ENCODE measurements at regions not wholly inside any gene's neighbourhood (a gene's known extent, or its start where the extent isn't known, plus 50 kb on each side); places are given as distances from the start of the nearest gene placed in this dataset.

DNA sequence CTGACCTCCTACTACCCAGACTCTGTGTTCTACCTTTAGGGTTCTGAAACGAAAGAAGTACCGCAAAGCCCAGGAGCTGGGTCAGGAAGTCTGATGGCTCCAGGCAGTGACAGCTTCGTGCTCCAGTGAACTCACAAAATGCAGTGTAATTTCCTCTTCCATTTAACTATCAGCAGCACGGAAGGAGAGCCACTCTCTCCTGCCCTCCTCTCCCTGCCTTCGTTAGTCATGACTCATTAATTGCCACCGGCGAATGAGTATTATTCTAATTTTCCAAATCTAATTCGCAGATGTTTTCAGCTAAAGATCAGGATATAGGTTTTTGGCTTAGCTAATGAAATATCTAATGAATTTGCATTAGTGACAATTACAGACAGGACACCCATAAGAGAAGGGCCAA, 1262.0 kb downstream of the TYW1 start:
- H3K27ac ChIP-seq (ENCODE audit: insufficient read depth, low read length): no peak overlapping the region
- H3K4me3 ChIP-seq (replicated peaks in 1 of 4; ENCODE audit: control extremely low read depth in 1 of 4, insufficient read depth in 1 of 4, low read depth in 3 of 4, low read length in 4 of 4): no peak overlapping the region
- no peak overlapping the region for H3K9ac ChIP-seq (ENCODE audit: insufficient read depth, low read length)
- no peaks in the 10 kb centered on the region for H3K9me3 ChIP-seq (ENCODE audit: control insufficient read depth, insufficient read depth, low read depth, low read length)
- H3K4me1 ChIP-seq (ENCODE audit: control insufficient read depth, extremely low read depth, insufficient read depth, low read length): no peaks in the 10 kb centered on the region
- DNase-seq (ENCODE audit: low read depth in 2 of 2): no peak
- TF ChIP-seq CTCF (conservative IDR thresholded peaks at IDR 0.05 in 1 of 2, IDR thresholded peaks at IDR 0.05 in 1 of 2; ENCODE audit: low read depth in 1 of 2, low read length in 2 of 2) (no peak), EZH2 (IDR thresholded peaks at IDR 0.05; ENCODE audit: low read length, missing control alignments) (no peak)
- no peaks in the 10 kb centered on the region for H3K36me3 ChIP-seq (ENCODE audit: control insufficient read depth, insufficient read depth, low read length)
- H3K27me3 ChIP-seq (ENCODE audit: control insufficient read depth, insufficient read depth, low read length): no peaks in the 10 kb centered on the region
- H2AFZ ChIP-seq (ENCODE audit: low read length): no peak overlapping the region
- no peaks in the 10 kb centered on the region for H3K79me2 ChIP-seq (ENCODE audit: control insufficient read depth, insufficient read depth, low read length)
- no peaks in the 10 kb centered on the region for H4K20me1 ChIP-seq (ENCODE audit: control insufficient read depth, extremely low read depth, insufficient read depth, low read length)
- H3K4me2 ChIP-seq (ENCODE audit: extremely low read depth, insufficient read depth, low read length): no peak overlapping the region

- no peaks in the 10 kb centered on the region for H3K36me3 ChIP-seq (ENCODE audit: control insufficient read depth, insufficient read depth, low read length)
- H3K9me3 ChIP-seq (ENCODE audit: control insufficient read depth, insufficient read depth, low read depth, low read length): no peaks in the 10 kb centered on the region
- H3K27ac ChIP-seq (ENCODE audit: insufficient read depth, low read length): no peak overlapping the region
- H3K79me2 ChIP-seq (ENCODE audit: control insufficient read depth, insufficient read depth, low read length): no peaks in the 10 kb centered on the region
- H3K27me3 ChIP-seq (ENCODE audit: control insufficient read depth, insufficient read depth, low read length): no peaks in the 10 kb centered on the region
- H3K9ac ChIP-seq (ENCODE audit: insufficient read depth, low read length): no peak overlapping the region
- DNase-seq (ENCODE audit: low read depth in 2 of 2): no peak
- H2AFZ ChIP-seq (ENCODE audit: low read length): no peak overlapping the region
- no peak overlapping the region for H3K4me3 ChIP-seq (replicated peaks in 1 of 4; ENCODE audit: control extremely low read depth in 1 of 4, insufficient read depth in 1 of 4, low read depth in 3 of 4, low read length in 4 of 4)
- TF ChIP-seq EZH2 (IDR thresholded peaks at IDR 0.05; ENCODE audit: low read length, missing control alignments) (no peak), CTCF (conservative IDR thresholded peaks at IDR 0.05 in 1 of 2, IDR thresholded peaks at IDR 0.05 in 1 of 2; ENCODE audit: low read depth in 1 of 2, low read length in 2 of 2) (no peak)
- no peaks in the 10 kb centered on the region for H3K4me1 ChIP-seq (ENCODE audit: control insufficient read depth, extremely low read depth, insufficient read depth, low read length)
- H3K4me2 ChIP-seq (ENCODE audit: extremely low read depth, insufficient read depth, low read length): no peak overlapping the region
- no peaks in the 10 kb centered on the region for H4K20me1 ChIP-seq (ENCODE audit: control insufficient read depth, extremely low read depth, insufficient read depth, low read length)
Measured at GRCh38 chr7:68265258-68265657, 1268.6 kb downstream of the TYW1 start.

DNA sequence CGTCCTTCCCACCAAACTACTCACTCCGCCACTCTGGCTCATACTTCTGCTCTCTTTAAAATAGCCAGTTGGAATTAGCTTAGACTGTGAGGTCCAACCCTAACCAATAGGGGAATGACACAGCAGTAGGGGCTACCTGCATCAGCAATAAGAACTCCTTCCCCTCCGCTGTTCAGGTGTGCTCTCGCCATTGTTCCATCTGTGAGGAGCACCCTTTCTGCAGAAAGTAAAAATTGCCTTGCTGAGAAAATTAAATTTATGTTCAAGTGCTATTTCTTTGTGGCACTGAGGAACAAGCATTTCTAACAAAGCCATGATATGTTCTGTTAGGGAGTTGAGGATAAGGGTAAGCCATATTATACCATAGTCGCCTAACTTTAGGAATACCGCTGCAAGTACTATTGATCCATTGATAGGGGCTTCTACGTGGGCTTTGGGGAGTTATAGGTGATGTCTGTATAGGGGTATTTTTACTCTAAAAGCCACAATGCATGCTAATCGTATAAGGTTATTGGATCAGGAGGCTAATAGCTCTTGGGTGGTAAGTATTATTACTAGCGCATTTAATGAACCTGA, 1269.5 kb downstream of the TYW1 start:
- H3K4me3 ChIP-seq (replicated peaks in 1 of 4; ENCODE audit: control extremely low read depth in 1 of 4, insufficient read depth in 1 of 4, low read depth in 3 of 4, low read length in 4 of 4): no peak overlapping the region
- TF ChIP-seq CTCF (conservative IDR thresholded peaks at IDR 0.05 in 1 of 2, IDR thresholded peaks at IDR 0.05 in 1 of 2; ENCODE audit: low read depth in 1 of 2, low read length in 2 of 2): no peak
- no peak for TF ChIP-seq EZH2 (IDR thresholded peaks at IDR 0.05; ENCODE audit: low read length, missing control alignments)
- no peak overlapping the region for H3K27ac ChIP-seq (ENCODE audit: insufficient read depth, low read length)
- H3K4me1 ChIP-seq (ENCODE audit: control insufficient read depth, extremely low read depth, insufficient read depth, low read length): no peaks in the 10 kb centered on the region
- H3K9ac ChIP-seq (ENCODE audit: insufficient read depth, low read length): no peak overlapping the region
- H3K27me3 ChIP-seq (ENCODE audit: control insufficient read depth, insufficient read depth, low read length): no peaks in the 10 kb centered on the region
- H3K9me3 ChIP-seq (ENCODE audit: control insufficient read depth, insufficient read depth, low read depth, low read length): no peaks in the 10 kb centered on the region
- no peaks in the 10 kb centered on the region for H4K20me1 ChIP-seq (ENCODE audit: control insufficient read depth, extremely low read depth, insufficient read depth, low read length)
- H3K4me2 ChIP-seq (ENCODE audit: extremely low read depth, insufficient read depth, low read length): no peak overlapping the region
- DNase-seq (ENCODE audit: low read depth in 2 of 2): no peak
- H3K36me3 ChIP-seq (ENCODE audit: control insufficient read depth, insufficient read depth, low read length): no peaks in the 10 kb centered on the region
- H3K79me2 ChIP-seq (ENCODE audit: control insufficient read depth, insufficient read depth, low read length): no peaks in the 10 kb centered on the region
- no peak overlapping the region for H2AFZ ChIP-seq (ENCODE audit: low read length)

All from fibroblast of lung (primary cell).